Nucleus accumbens (tissue), 56 donors: ENCODE measurements at regions not wholly inside any gene's neighbourhood (a gene's known extent, or its start where the extent isn't known, plus 50 kb on each side); places are given as distances from the start of the nearest gene placed in this dataset.
"Not testable (repeated sequence)": the region's sequence is repeated elsewhere in the genome, so short reads cannot be mapped to it uniquely, and the experiment has no call there.

ENCODE experiments used
- DNase-seq, 56 donors: peaks; one replicate each; lab custom pipeline; 2025; lab: John Stamatoyannopoulos, UW

DNA sequence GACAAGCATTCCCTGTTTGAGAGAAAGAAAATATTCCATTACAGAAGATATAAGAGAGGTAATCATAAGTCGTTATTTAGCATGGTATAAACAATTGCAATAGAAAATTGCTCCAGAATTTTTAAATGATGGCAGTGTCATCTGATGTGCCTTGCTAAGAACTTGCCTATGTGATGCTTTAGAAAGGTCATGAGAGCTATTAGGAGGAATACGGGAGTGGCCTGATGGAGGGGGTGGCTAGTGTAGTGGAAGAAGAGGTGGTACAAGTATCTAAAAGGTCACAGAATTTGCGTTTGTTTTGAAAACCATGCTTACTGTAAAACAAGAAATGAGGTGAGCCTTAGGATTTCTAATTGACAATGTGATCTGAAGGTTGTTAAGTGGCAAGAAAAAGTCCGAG lies 550.0 kb downstream of the TMX3 start:
- no peak for DNase-seq

DNA sequence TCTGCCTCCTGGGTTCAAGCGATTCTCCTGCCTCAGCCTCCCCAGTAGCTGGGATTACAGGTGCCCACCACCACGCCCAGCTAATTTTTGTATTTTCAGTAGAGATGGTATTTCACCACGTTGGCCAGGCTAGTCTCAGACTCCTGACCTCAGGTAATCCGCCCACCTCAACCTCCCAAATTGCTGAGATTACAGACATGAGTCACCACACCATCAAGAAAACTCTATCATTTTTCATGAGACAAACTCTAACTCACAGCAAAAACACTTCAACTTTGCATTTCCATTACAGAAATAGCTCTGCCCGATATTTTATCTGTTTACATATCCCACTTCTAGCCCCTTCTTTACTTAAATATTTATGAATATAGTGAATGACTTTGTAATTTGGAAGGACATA lies 561.1 kb downstream of the TMX3 start:
- DNase-seq = not testable (repeated sequence)

DNA sequence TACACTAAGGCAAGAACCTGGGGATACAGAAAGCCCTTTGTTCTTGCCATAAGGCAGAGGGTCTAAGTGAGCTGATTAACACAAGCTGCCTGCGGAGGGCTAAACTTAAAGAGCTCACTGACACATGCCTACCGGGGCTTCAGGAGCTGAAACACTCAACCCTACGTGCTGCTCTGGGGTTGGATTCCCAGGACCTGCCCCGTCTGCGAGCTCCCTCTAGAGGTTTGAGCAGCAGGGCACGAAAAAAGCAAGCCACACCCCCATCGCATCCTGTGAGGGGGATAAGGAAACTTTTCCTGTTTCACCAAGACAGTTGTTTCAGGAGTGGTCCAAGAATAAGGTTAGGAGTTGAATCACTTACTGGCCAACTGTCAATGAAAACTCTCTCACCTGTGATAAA lies 562.1 kb downstream of the TMX3 start:
- no peak for DNase-seq

DNA sequence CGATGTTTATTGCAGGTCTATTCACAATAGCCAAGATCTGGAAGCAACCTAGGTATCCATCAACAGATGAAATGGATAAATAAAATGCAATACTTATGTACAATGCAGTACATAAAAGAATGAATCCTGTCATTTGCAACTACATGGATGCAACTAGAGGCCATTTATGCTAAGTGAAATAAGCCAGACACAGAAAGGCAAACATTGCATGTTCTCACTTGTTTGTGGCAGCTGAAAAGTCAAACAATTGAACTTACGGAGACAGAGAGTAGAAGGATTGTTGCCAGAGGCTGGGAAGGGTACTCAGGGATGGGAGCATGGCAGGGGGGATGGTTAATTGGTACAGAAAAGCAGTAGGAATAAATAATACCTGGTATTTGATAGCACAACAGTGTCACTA lies 563.9 kb downstream of the TMX3 start:
- DNase-seq = no peak

- DNase-seq = no peak
Observed at GRCh38 chr18:68148863-68149262, 566.0 kb downstream of the TMX3 start.

DNA sequence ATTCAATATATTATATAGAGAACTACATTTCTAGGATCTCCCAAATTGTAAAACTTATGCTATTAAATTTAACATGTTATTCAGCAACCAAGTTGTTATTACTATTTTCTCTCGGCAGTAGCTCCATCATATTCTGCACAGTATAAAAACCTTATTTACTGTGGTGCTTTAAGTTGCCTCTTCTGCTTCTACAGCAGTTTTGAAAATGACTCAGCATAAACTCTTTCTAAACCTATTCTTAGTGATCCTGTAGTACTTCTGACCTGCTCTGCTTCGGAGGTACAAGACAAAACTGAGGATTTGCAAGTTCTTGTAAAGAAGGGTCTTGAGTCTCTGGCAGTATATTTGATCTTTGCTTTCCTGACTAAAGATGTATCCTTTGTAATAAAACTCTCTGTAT lies 567.2 kb downstream of the TMX3 start:
- DNase-seq = no peak

- DNase-seq = no peak
Observed at GRCh38 chr18:68121826-68122225, 593.1 kb downstream of the TMX3 start.

- no peak for DNase-seq
Observed at GRCh38 chr18:68121308-68121707, 593.6 kb downstream of the TMX3 start.

DNA sequence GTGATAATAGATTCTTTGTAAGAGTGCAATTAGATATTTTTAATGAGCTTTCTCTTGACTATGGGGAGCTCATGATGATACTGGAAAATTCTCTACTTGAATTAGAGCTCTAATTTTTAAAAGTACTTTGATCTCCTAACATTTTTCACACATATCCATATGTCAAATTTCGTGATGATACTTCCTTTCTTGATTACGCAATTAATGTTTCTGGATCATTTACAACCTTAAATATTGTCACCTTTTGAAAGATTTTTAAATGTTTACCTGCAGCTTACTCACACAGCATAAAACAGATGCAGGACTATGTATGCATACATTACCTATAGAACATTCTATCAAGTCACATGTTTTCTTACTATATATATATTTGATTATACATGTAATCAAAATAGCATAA lies 598.5 kb upstream of the DSEL start:
- no peak for DNase-seq

DNA sequence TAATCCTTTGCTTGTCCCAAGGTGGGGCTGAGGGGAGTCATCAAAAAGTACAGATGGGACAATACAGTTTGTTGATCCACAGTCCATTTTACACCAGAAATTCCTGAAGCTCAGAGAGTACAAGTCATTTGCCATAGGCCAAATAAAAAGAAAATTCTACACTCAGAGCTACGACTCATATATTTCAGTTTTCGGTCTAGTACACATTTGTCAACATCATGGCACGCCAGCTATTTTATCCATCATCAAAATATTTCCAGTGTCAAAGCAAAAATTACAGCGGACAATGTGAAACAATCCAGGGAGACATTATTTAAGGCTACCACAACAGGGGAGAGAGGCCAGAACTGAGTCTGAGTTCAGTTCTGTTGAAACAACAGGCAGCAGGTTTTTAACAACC lies 587.5 kb upstream of the DSEL start:
- DNase-seq = no peak

DNA sequence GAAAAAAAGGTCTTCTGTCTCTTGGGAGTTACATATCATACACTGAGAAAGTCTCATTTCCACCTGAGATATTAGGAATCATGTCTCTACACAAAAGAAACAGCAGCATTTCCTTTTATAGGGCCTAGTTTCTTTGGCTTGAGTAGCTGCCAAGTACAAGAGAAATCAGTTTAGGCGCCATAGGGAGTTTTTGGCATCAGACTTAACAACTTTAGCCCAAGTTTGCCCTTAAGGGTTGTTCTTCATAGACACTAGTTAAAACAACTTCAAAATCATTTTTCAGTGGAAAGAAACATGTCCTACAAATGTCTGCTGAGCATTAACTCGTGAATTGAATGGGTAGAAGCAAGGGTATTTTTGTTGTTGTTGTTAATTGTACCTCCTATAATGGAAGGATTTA lies 587.0 kb upstream of the DSEL start:
- DNase-seq = no peak

DNA sequence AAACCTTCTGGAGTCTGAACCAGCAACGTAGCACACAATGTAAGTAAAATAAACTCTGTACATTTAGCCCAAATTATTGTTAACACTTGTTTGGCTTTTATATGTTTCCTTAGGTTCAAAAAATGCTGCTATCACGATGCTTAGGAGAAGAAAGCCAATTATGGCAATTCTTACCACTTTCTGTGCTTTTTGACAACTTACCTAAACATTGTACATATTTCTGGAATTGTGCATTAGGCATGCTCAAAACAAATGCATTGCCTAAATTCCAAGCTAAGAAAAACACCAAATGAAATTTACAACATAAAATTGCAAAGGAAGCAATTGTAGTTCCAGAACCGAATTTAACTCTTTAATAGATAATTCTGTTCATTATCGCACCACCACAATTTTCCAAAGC lies 585.6 kb upstream of the DSEL start:
- DNase-seq = no peak

GRCh38 chr18:68098655-68099054 lies 582.1 kb upstream of the DSEL start:
- DNase-seq = no peak

- no peak for DNase-seq
Observed at GRCh38 chr18:68086481-68086880, 570.0 kb upstream of the DSEL start.

- DNase-seq = no peak
Observed at GRCh38 chr18:68085251-68085650, 568.7 kb upstream of the DSEL start.

DNA sequence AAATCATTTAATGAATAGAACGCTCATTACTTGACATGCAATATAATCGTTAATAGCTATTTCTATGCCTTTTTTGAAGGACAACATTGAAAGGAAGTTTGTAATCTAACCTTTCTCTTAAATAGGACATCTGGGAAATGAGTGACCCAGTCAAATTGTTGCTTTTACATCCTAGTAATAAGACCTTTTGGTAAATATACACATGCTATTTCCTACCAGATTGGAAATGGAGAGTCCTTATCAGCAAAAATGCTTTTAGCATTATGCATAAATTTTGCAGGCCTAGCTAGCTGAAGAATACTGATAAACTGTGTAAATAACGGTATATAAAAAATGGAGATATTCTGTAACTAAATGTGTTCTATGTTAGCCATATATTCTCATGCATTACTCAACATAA lies 567.3 kb upstream of the DSEL start:
- no peak for DNase-seq

DNA sequence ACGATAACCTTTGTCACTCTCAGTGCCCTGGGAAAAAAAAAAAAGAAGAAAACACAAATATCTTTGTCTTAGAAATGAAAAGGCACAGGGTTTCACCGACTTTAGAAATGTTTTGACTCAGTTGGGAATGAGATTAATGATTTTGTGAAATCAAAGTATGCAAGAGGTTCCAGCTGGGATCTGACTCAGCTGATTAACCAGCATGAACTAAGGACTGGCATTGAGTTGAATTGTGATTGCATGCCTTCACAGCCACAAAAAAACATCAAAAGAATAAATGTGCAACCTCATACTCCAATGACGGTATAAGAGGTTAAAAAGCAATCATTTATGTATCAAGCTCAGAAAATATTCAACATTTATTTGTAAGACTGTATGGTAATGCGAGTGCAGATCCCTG lies 566.6 kb upstream of the DSEL start:
- no peak for DNase-seq

GRCh38 chr18:68072744-68073143 lies 556.2 kb upstream of the DSEL start:
- no peak for DNase-seq

- DNase-seq = no peak
Observed at GRCh38 chr18:68060871-68061270, 544.4 kb upstream of the DSEL start.

- no peak for DNase-seq
Observed at GRCh38 chr18:68056936-68057335, 540.4 kb upstream of the DSEL start.

GRCh38 chr18:68054669-68055068 lies 538.1 kb upstream of the DSEL start:
- DNase-seq = no peak

DNA sequence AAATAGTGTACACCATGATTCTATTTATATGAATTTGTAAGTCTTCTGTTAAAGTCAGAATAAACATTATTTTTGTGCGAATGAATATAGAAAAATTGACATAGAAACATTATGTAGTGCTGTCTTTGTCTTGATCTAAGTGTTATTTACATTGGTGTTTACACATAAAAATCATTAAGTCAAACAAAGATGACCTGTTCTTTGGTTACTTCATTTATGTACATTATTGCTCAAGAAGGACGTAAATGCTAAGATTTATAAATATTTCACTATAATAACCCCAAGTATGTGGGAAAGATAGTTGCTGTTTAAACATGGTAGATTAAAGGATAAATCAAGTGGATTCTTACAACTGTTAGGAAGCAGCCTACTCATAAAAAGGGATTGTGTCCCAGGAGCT lies 536.8 kb upstream of the DSEL start:
- no peak for DNase-seq

- DNase-seq = no peak
Observed at GRCh38 chr18:68041327-68041726, 524.8 kb upstream of the DSEL start.

GRCh38 chr18:68040198-68040597 lies 523.7 kb upstream of the DSEL start:
- no peak for DNase-seq
